IMR-90 (cell line): ENCODE measurements at regions not wholly inside any gene's neighbourhood (a gene's known extent, or its start where the extent isn't known, plus 50 kb on each side); places are given as distances from the start of the nearest gene placed in this dataset.

Source experiments
- ATAC-seq: fragments of 200-7000 bp; cut with Tn5 transposase; 2 replicates; pipeline ENCODE4 v1.9.1; 2020; ENCODE audit warnings: low read depth, mild to moderate bottlenecking, moderate library complexity
- BruUV-seq: library from RNA; stranded (reverse); fragments of 400-500 nt; replicated peaks from 2 replicates; lab custom pipeline; 2021; lab: Mats Ljungman, UMichigan
- CTCF ChIA-PET: fragments of 300-600 bp; formaldehyde crosslinking; extraction: SDS; loops from one replicate; lab custom pipeline; 2021; ENCODE audit warnings: antibody characterized with exemption; lab: Yijun Ruan, JAX
- POLR2A ChIA-PET: fragments of 300-600 bp; sonication (Branson Sonifier 250); formaldehyde crosslinking; loops from one replicate; lab custom pipeline; 2022; ENCODE audit warnings: antibody characterized with exemption; ENCODE audit not compliant: unreplicated experiment; lab: Charles Lee
- DNase-seq: peaks from one replicate; pipeline ENCODE4 v3.0.0; 2013
- H2AFZ ChIP-seq: replicated peaks from 2 replicates; pipeline ENCODE3; 2013; ENCODE audit warnings: low read length, mild to moderate bottlenecking; ENCODE audit not compliant: poor library complexity
- H2AK5ac ChIP-seq: 2 replicates; pipeline ENCODE4 v1.6.1; 2013; ENCODE audit warnings: low read depth, low read length, inconsistent platforms
- H2AK9ac ChIP-seq: replicated peaks from 2 replicates; pipeline ENCODE3; 2013; ENCODE audit warnings: mild to moderate bottlenecking, low read depth, low read length, moderate library complexity; ENCODE audit not compliant: poor library complexity
- H2BK120ac ChIP-seq: 2 replicates; pipeline ENCODE4 v1.6.1; 2013; ENCODE audit warnings: low read depth, low read length, inconsistent platforms
- H2BK15ac ChIP-seq: 3 replicates; pipeline ENCODE4 v1.6.1; 2013; ENCODE audit warnings: low read depth, low read length, inconsistent platforms
- H2BK20ac ChIP-seq: 2 replicates; pipeline ENCODE4 v1.6.1; 2013; ENCODE audit warnings: low read depth, mild to moderate bottlenecking, inconsistent platforms, low read length, moderate library complexity
- H2BK5ac ChIP-seq: 2 replicates; pipeline ENCODE4 v1.6.1; 2013; ENCODE audit warnings: mild to moderate bottlenecking, low read depth, low read length, inconsistent platforms; ENCODE audit not compliant: poor library complexity, severe bottlenecking
- H3K14ac ChIP-seq: replicated peaks from 2 replicates; pipeline ENCODE4 v1.6.1; 2013; ENCODE audit warnings: low read depth, low read length, inconsistent platforms
- H3K18ac ChIP-seq: 2 replicates; pipeline ENCODE4 v1.6.1; 2013; ENCODE audit warnings: low read depth, low read length, control low read depth
- H3K23ac ChIP-seq: 2 replicates; pipeline ENCODE4 v1.6.1; 2013; ENCODE audit warnings: low read depth, low read length, inconsistent platforms
- H3K27ac ChIP-seq: 2 replicates; pipeline ENCODE4 v1.5.1; 2013; ENCODE audit warnings: mild to moderate bottlenecking, control low read depth, low read length; ENCODE audit not compliant: insufficient read depth
- H3K27me3 ChIP-seq: 2 replicates; pipeline ENCODE4 v1.6.1; 2013; ENCODE audit warnings: low read length; ENCODE audit not compliant: control insufficient read depth, insufficient read depth
- H3K36me3 ChIP-seq: 2 replicates; pipeline ENCODE4 v1.6.1; 2013; ENCODE audit warnings: low read length, mixed read lengths; ENCODE audit not compliant: control insufficient read depth, insufficient read depth
- H3K4ac ChIP-seq: 2 replicates; pipeline ENCODE4 v1.6.1; 2013; ENCODE audit warnings: low read depth, low read length, inconsistent platforms
- H3K4me1 ChIP-seq: 2 replicates; pipeline ENCODE4 v1.6.1; 2013; ENCODE audit warnings: low read length, mixed read lengths; ENCODE audit not compliant: control insufficient read depth, insufficient read depth
- H3K4me2 ChIP-seq: 2 replicates; pipeline ENCODE4 v1.6.1; 2013; ENCODE audit warnings: low read depth, mild to moderate bottlenecking, control low read depth, low read length, moderate library complexity
- H3K4me3 ChIP-seq: 2 replicates; pipeline ENCODE4 v1.5.1; 2013; ENCODE audit warnings: low read depth, mild to moderate bottlenecking, control low read depth, low read length, moderate library complexity; ENCODE audit not compliant: insufficient read depth
- H3K56ac ChIP-seq: 2 replicates; pipeline ENCODE4 v1.6.1; 2013; ENCODE audit warnings: low read length, inconsistent platforms; ENCODE audit not compliant: insufficient read depth; ENCODE audit errors: extremely low read depth
- H3K79me1 ChIP-seq, 2 experiments: 2 replicates each; pipeline ENCODE4 v1.6.1; 2013; ENCODE audit warnings: low read length in 2 of 2, inconsistent platforms in 1 of 2, low read depth in 1 of 2
- H3K9ac ChIP-seq: 2 replicates; pipeline ENCODE4 v1.6.1; 2013; ENCODE audit warnings: low read depth, low read length, control low read depth
- H3K9me1 ChIP-seq: 2 replicates; pipeline ENCODE4 v1.6.1; 2013; ENCODE audit warnings: low read length, inconsistent platforms; ENCODE audit not compliant: insufficient read depth
- H3K9me3 ChIP-seq: 2 replicates; pipeline ENCODE4 v1.6.1; 2013; ENCODE audit warnings: low read length; ENCODE audit not compliant: control insufficient read depth, insufficient read depth
- H4K20me1 ChIP-seq: 2 replicates; pipeline ENCODE4 v1.6.1; 2013; ENCODE audit warnings: low read length, inconsistent platforms; ENCODE audit not compliant: insufficient read depth
- H4K5ac ChIP-seq: 2 replicates; pipeline ENCODE4 v1.6.1; 2013; ENCODE audit warnings: mild to moderate bottlenecking, low read depth, low read length, control low read depth
- H4K8ac ChIP-seq, 2 experiments: 2 replicates each; pipeline ENCODE4 v1.6.1; 2013; ENCODE audit warnings: low read depth in 2 of 2, low read length in 2 of 2, control low read depth in 1 of 2, inconsistent platforms in 1 of 2
- H4K91ac ChIP-seq: 2 replicates; pipeline ENCODE4 v1.6.1; 2013; ENCODE audit warnings: low read depth, low read length, inconsistent platforms; ENCODE audit not compliant: insufficient read depth
- BHLHE40 ChIP-seq: fragments of 150-350 bp; IDR thresholded peaks from 2 replicates; pipeline ENCODE4 v1.6.1; 2016; ENCODE audit warnings: mild to moderate bottlenecking, low read depth, low read length
- CEBPB ChIP-seq: IDR thresholded peaks from 2 replicates; pipeline ENCODE4 v1.6.1; 2012; ENCODE audit warnings: low read depth, low read length, improper control_type of control experiment
- CHD1 ChIP-seq: IDR thresholded peaks from 2 replicates; pipeline ENCODE4 v1.6.1; 2012; ENCODE audit warnings: low read depth, low read length, improper control_type of control experiment
- FOS ChIP-seq: fragments of 150-350 bp; IDR thresholded peaks from 2 replicates; pipeline ENCODE4 v1.6.1; 2016; ENCODE audit warnings: low read depth, low read length
- MAFK ChIP-seq: IDR thresholded peaks from 2 replicates; pipeline ENCODE4 v1.6.1; 2012; ENCODE audit warnings: low read depth, low read length, improper control_type of control experiment
- MAZ ChIP-seq: IDR thresholded peaks from 2 replicates; pipeline ENCODE4 v1.6.1; 2012; ENCODE audit warnings: low read depth, mild to moderate bottlenecking, low read length, improper control_type of control experiment, moderate library complexity, borderline replicate concordance
- MXI1 ChIP-seq: IDR thresholded peaks from 2 replicates; pipeline ENCODE4 v1.6.1; 2012; ENCODE audit warnings: low read depth, mild to moderate bottlenecking, low read length, moderate library complexity, borderline replicate concordance
- NFE2L2 ChIP-seq: fragments of 150-350 bp; IDR thresholded peaks from 2 replicates; pipeline ENCODE4 v1.6.1; 2016; ENCODE audit warnings: low read depth, mild to moderate bottlenecking, low read length
- POLR2A ChIP-seq: IDR thresholded peaks from 2 replicates; pipeline ENCODE4 v1.6.1; 2012; ENCODE audit warnings: mild to moderate bottlenecking, low read depth, low read length
- RAD21 ChIP-seq: IDR thresholded peaks from 2 replicates; pipeline ENCODE4 v1.6.1; 2012; ENCODE audit warnings: low read length, improper control_type of control experiment
- RCOR1 ChIP-seq: IDR thresholded peaks from 2 replicates; pipeline ENCODE4 v1.6.1; 2012; ENCODE audit warnings: mild to moderate bottlenecking, low read length, improper control_type of control experiment; ENCODE audit not compliant: insufficient replicate concordance
- RFX5 ChIP-seq: IDR thresholded peaks from 2 replicates; pipeline ENCODE4 v1.8.0; 2012; ENCODE audit warnings: low read depth, mild to moderate bottlenecking, low read length, moderate library complexity
- SMC3 ChIP-seq: fragments of 150-350 bp; IDR thresholded peaks from 2 replicates; pipeline ENCODE4 v1.6.1; 2016; ENCODE audit warnings: low read depth, mild to moderate bottlenecking, antibody characterized with exemption, low read length, moderate library complexity
- WGBS, 2 experiments: methylation state at CpG; one replicate each; pipeline versions ENCODE4 v1.1.5 to v1.1.7; 2013; ENCODE audit warnings: missing lambda C conversion rate in 2 of 2; ENCODE audit not compliant: insufficient read length in 1 of 2; ENCODE audit errors: extremely low coverage in 2 of 2; 5-methylcytosine and 5-hydroxymethylcytosine counted together
- dilution Hi-C: fragments of 300-500 bp; cut with HindIII; formaldehyde crosslinking; loops from one replicate; pipeline ENCODE4 v1.14.3; 2018; ENCODE audit warnings: low sequenced_read_pairs; ENCODE audit not compliant: unreplicated experiment
- in situ Hi-C: fragments of 300-500 bp; cut with MboI; formaldehyde crosslinking; loops from 3 replicates; pipeline ENCODE4 v1.14.3; 2019; ENCODE audit warnings: low sequenced_read_pairs, inconsistent platforms, mixed read lengths
- intact Hi-C: fragments of 100-400 bp; cut with micrococcal nuclease; formaldehyde crosslinking; loops from 2 replicates; pipeline ENCODE4 v1.10.0; 2022
- TF ChIP-seq, protein P1 (sequence below): conservative IDR thresholded peaks from 2 replicates; pipeline ENCODE4 v1.5.1; 2012; ENCODE audit warnings: mild to moderate bottlenecking, low read depth, low read length, improper control_type of control experiment
- TF ChIP-seq, protein P2 (sequence below): fragments of 150-350 bp; IDR thresholded peaks from 2 replicates; pipeline ENCODE4 v1.6.1; 2016; ENCODE audit warnings: low read depth, mild to moderate bottlenecking, low read length, moderate library complexity, borderline replicate concordance
- TF ChIP-seq, protein P3 (sequence below): fragments of 150-350 bp; IDR thresholded peaks from 2 replicates; pipeline ENCODE4 v1.6.1; 2017; ENCODE audit warnings: mild to moderate bottlenecking, antibody characterized with exemption, low read length, low read depth

DNA sequence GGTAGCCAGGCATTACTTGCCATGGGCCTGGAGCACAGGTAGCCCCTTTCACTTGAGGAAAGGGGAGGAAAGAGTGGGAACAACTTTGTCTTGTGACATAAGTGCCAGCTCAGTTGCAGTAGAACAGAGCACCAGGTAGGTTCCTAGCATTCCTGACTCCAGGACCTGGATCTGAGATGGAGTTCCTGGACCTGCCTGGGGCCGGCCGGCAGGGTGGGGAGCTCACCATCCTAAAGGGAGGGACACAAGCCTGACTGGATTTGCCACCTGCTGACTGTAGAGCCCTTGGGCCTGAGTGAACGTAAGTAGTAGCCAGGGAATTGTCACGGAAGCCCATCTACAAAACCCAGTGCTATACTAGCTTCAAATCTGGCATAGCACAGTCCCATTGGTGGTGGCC, 653.3 kb upstream of the CDH6 start:
- no peak overlapping the region for H4K8ac ChIP-seq
- H2AK5ac ChIP-seq, result no peak overlapping the region
- no peak overlapping the region for H2BK120ac ChIP-seq
- no peak overlapping the region for H3K23ac ChIP-seq
- H4K91ac ChIP-seq, result no peak overlapping the region
- H3K4me1 ChIP-seq, result no peaks in the 10 kb centered on the region
- no peak overlapping the region for H3K9ac ChIP-seq
- no peak overlapping the region for H2AFZ ChIP-seq
- POLR2A ChIA-PET, result no interaction called here
- no CpG with 5 or more reads among the region's 4 CpGs for WGBS, 2 experiments
- H3K4me2 ChIP-seq, result no peak overlapping the region
- H3K9me3 ChIP-seq, result no peaks in the 10 kb centered on the region
- no peak overlapping the region for H2AK9ac ChIP-seq
- H3K4me3 ChIP-seq, result no peak overlapping the region
- H3K36me3 ChIP-seq, result no peaks in the 10 kb centered on the region
- DNase-seq (no peak), ATAC-seq (no peak)
- no peaks in the 10 kb centered on the region for H3K27me3 ChIP-seq
- dilution Hi-C loops (no loop called here), intact Hi-C loops (no loop called here), in situ Hi-C loops (no loop called here)
- no TSS peak for BruUV-seq
- TF ChIP-seq, protein P1, sequence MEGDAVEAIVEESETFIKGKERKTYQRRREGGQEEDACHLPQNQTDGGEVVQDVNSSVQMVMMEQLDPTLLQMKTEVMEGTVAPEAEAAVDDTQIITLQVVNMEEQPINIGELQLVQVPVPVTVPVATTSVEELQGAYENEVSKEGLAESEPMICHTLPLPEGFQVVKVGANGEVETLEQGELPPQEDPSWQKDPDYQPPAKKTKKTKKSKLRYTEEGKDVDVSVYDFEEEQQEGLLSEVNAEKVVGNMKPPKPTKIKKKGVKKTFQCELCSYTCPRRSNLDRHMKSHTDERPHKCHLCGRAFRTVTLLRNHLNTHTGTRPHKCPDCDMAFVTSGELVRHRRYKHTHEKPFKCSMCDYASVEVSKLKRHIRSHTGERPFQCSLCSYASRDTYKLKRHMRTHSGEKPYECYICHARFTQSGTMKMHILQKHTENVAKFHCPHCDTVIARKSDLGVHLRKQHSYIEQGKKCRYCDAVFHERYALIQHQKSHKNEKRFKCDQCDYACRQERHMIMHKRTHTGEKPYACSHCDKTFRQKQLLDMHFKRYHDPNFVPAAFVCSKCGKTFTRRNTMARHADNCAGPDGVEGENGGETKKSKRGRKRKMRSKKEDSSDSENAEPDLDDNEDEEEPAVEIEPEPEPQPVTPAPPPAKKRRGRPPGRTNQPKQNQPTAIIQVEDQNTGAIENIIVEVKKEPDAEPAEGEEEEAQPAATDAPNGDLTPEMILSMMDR, result no peak
- no peak for TF ChIP-seq SMC3
- TF ChIP-seq NFE2L2, result no peak
- TF ChIP-seq, protein P2, sequence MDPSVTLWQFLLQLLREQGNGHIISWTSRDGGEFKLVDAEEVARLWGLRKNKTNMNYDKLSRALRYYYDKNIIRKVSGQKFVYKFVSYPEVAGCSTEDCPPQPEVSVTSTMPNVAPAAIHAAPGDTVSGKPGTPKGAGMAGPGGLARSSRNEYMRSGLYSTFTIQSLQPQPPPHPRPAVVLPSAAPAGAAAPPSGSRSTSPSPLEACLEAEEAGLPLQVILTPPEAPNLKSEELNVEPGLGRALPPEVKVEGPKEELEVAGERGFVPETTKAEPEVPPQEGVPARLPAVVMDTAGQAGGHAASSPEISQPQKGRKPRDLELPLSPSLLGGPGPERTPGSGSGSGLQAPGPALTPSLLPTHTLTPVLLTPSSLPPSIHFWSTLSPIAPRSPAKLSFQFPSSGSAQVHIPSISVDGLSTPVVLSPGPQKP, result no peak
- no peak for TF ChIP-seq MAFK
- no peak for TF ChIP-seq BHLHE40
- no peak for TF ChIP-seq CEBPB
- TF ChIP-seq POLR2A, result no peak
- no peak for TF ChIP-seq CHD1
- no peak for TF ChIP-seq MXI1
- no peak for TF ChIP-seq RCOR1
- TF ChIP-seq, protein P3, sequence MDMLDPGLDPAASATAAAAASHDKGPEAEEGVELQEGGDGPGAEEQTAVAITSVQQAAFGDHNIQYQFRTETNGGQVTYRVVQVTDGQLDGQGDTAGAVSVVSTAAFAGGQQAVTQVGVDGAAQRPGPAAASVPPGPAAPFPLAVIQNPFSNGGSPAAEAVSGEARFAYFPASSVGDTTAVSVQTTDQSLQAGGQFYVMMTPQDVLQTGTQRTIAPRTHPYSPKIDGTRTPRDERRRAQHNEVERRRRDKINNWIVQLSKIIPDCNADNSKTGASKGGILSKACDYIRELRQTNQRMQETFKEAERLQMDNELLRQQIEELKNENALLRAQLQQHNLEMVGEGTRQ, result no peak
- no peak for TF ChIP-seq MAZ
- TF ChIP-seq FOS, result no peak
- TF ChIP-seq RFX5, result no peak
- no peak for TF ChIP-seq RAD21
- H2BK20ac ChIP-seq, result no peak overlapping the region
- no peak overlapping the region for H4K5ac ChIP-seq
- CTCF ChIA-PET, result no interaction called here
- no peak overlapping the region for H2BK15ac ChIP-seq
- no peaks in the 10 kb centered on the region for H3K79me1 ChIP-seq
- H3K14ac ChIP-seq, result no peak overlapping the region
- H4K20me1 ChIP-seq, result no peaks in the 10 kb centered on the region
- no peak overlapping the region for H3K4ac ChIP-seq
- no peaks in the 10 kb centered on the region for H3K9me1 ChIP-seq
- H2BK5ac ChIP-seq, result no peak overlapping the region
- no peak overlapping the region for H3K56ac ChIP-seq
- no peak overlapping the region for H3K27ac ChIP-seq
- no peak overlapping the region for H3K18ac ChIP-seq
